ENCODE measurements at regions not wholly inside any gene's neighbourhood (a gene's known extent, or its start where the extent isn't known, plus 50 kb on each side); places are given as distances from the start of the nearest gene placed in this dataset.

DNA sequence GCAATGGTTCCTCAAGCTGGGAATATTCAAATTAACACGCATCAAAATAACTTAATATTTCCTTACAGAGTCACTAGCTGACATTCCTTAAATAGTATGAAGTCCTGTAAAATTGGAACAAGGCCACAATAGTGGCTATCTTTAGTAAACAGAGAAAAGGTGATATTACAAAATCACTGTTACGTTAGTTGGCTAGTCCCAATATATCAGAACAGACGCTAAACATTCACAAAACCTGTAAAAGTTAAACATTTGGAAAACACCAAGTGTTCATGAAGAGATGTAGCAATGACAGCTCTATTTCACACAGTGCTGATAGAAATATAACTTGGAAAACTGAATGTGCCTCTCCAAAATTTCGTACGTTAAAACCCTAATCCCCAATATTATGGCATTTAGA lies 61.0 kb upstream of the FAM47C start:
- TF ChIP-seq POLR2A (IDR thresholded peaks at IDR 0.05) (no peak), CTCF (IDR thresholded peaks at IDR 0.05 in 8 of 11, conservative IDR thresholded peaks at IDR 0.05 in 3 of 11) (no peak), POLR2AphosphoS5 (IDR thresholded peaks at IDR 0.05) (no peak)
